Prostate gland (tissue), 2 donors: ENCODE measurements at regions not wholly inside any gene's neighbourhood (a gene's known extent, or its start where the extent isn't known, plus 50 kb on each side); places are given as distances from the start of the nearest gene placed in this dataset.

Experiments
- POLR2A ChIP-seq: fragments of 450-650 bp; IDR thresholded peaks from one replicate; pipeline ENCODE4 v1.6.1; 2016; ENCODE audit warnings: antibody characterized with exemption, mild to moderate bottlenecking
- POLR2AphosphoS5 ChIP-seq: sonication (generic); formaldehyde crosslinking; IDR thresholded peaks from one replicate; pipeline ENCODE4 v1.6.1; 2017; ENCODE audit warnings: antibody characterized with exemption
- TF ChIP-seq, protein P1 (sequence below), 4 experiments: fragments of 200-600 bp in 2 of 4; fragments of 450-650 bp in 2 of 4; sonication (generic) in 2 of 4; IDR thresholded peaks; 1 replicate in 3 of 4; 2 replicates in 1 of 4; pipeline ENCODE4 v1.5.1; 2016 to 2019; ENCODE audit warnings: antibody characterized with exemption in 4 of 4, mild to moderate bottlenecking in 2 of 4, moderate library complexity in 2 of 4

GRCh38 chr1:232404981-232405731 lies 224.8 kb downstream of the SIPA1L2 start:
- TF ChIP-seq POLR2A (no peak), POLR2AphosphoS5 (no peak)
- TF ChIP-seq, protein P1, sequence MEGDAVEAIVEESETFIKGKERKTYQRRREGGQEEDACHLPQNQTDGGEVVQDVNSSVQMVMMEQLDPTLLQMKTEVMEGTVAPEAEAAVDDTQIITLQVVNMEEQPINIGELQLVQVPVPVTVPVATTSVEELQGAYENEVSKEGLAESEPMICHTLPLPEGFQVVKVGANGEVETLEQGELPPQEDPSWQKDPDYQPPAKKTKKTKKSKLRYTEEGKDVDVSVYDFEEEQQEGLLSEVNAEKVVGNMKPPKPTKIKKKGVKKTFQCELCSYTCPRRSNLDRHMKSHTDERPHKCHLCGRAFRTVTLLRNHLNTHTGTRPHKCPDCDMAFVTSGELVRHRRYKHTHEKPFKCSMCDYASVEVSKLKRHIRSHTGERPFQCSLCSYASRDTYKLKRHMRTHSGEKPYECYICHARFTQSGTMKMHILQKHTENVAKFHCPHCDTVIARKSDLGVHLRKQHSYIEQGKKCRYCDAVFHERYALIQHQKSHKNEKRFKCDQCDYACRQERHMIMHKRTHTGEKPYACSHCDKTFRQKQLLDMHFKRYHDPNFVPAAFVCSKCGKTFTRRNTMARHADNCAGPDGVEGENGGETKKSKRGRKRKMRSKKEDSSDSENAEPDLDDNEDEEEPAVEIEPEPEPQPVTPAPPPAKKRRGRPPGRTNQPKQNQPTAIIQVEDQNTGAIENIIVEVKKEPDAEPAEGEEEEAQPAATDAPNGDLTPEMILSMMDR (IDR thresholded peaks at IDR 0.05): no peak
